Liver (tissue), 8 donors: ENCODE measurements at regions not wholly inside any gene's neighbourhood (a gene's known extent, or its start where the extent isn't known, plus 50 kb on each side); places are given as distances from the start of the nearest gene placed in this dataset.

Source experiments
- DNase-seq: peaks from one replicate; pipeline ENCODE4 v3.0.0-alpha.2; 2017; ENCODE audit warnings: low spot score
- H3K27ac ChIP-seq, 2 donors: one replicate each; pipeline ENCODE4 v1.7.0; 2013; ENCODE audit warnings: inconsistent platforms in 2 of 2, low read length in 2 of 2, control low read depth in 1 of 2, low read depth in 1 of 2, mild to moderate bottlenecking in 1 of 2
- H3K27me3 ChIP-seq, 4 donors: one replicate each; pipeline versions ENCODE4 v1.6.1 to v1.7.0; 2013; ENCODE audit warnings: low read length in 3 of 4, inconsistent platforms in 1 of 4, mild to moderate bottlenecking in 1 of 4, moderate library complexity in 1 of 4; ENCODE audit not compliant: control insufficient read depth in 4 of 4, insufficient read depth in 4 of 4
- H3K36me3 ChIP-seq, 4 donors: one replicate each; pipeline versions ENCODE4 v1.6.1 to v1.7.0; 2013; ENCODE audit warnings: low read length in 3 of 4, mild to moderate bottlenecking in 3 of 4, low read depth in 1 of 4, moderate library complexity in 1 of 4; ENCODE audit not compliant: control insufficient read depth in 4 of 4, insufficient read depth in 3 of 4
- H3K4me1 ChIP-seq, 4 donors: one replicate each; pipeline versions ENCODE4 v1.6.1 to v1.7.0; 2013; ENCODE audit warnings: low read length in 3 of 4, mild to moderate bottlenecking in 3 of 4, moderate library complexity in 1 of 4; ENCODE audit not compliant: control insufficient read depth in 4 of 4, insufficient read depth in 4 of 4
- H3K4me3 ChIP-seq, 3 donors: one replicate each; pipeline versions ENCODE4 v1.6.1 to v1.7.0; 2013; ENCODE audit warnings: low read length in 3 of 3, control low read depth in 1 of 3, low read depth in 1 of 3, mild to moderate bottlenecking in 1 of 3
- H3K9ac ChIP-seq, 2 donors: one replicate each; pipeline ENCODE4 v1.7.0; 2013; ENCODE audit warnings: low read length in 2 of 2, mild to moderate bottlenecking in 2 of 2, moderate library complexity in 2 of 2, control low read depth in 1 of 2, low read depth in 1 of 2
- H3K9me3 ChIP-seq, 4 donors: one replicate each; pipeline versions ENCODE4 v1.6.1 to v1.7.0; 2013; ENCODE audit warnings: low read length in 3 of 4; ENCODE audit not compliant: control insufficient read depth in 4 of 4
- EGR1 ChIP-seq, 2 donors: IDR thresholded peaks; 2 replicates each; pipeline ENCODE4 v1.6.1; 2016 to 2018; ENCODE audit warnings: antibody characterized with exemption in 2 of 2, low read depth in 2 of 2
- GABPA ChIP-seq, 2 donors: IDR thresholded peaks in 1 of 2; conservative IDR thresholded peaks in 1 of 2; 2 replicates each; pipeline ENCODE4 v1.6.1; 2016; ENCODE audit warnings: antibody characterized with exemption in 2 of 2, mild to moderate bottlenecking in 1 of 2, moderate library complexity in 1 of 2
- HNF4A ChIP-seq, 2 donors: conservative IDR thresholded peaks; 2 replicates each; pipeline ENCODE4 v1.6.1; 2016; ENCODE audit warnings: antibody characterized with exemption in 2 of 2, mild to moderate bottlenecking in 2 of 2
- JUND ChIP-seq, 2 donors: IDR thresholded peaks; 2 replicates each; pipeline ENCODE4 v1.6.1; 2016; ENCODE audit warnings: antibody characterized with exemption in 2 of 2
- YY1 ChIP-seq: IDR thresholded peaks from 2 replicates; pipeline ENCODE4 v1.6.1; 2016; ENCODE audit warnings: antibody characterized with exemption, mild to moderate bottlenecking
- WGBS: extraction: QIAGEN DNeasy Blood & Tissue Kit; methylation state at CpG from one replicate; pipeline ENCODE4 v1.1.7; 2013; 5-methylcytosine and 5-hydroxymethylcytosine counted together
- TF ChIP-seq, protein P1 (sequence below): IDR thresholded peaks from 2 replicates; pipeline ENCODE4 v1.6.1; 2016; ENCODE audit warnings: antibody characterized with exemption
- TF ChIP-seq, protein P2 (sequence below): IDR thresholded peaks from 2 replicates; pipeline ENCODE4 v1.6.1; 2016; ENCODE audit warnings: antibody characterized with exemption
- TF ChIP-seq, protein P3 (sequence below): fragments of 150-350 bp; IDR thresholded peaks from 2 replicates; pipeline ENCODE4 v1.5.1; 2017; ENCODE audit warnings: improper control_type of control experiment, low read depth, low read length; ENCODE audit not compliant: missing input control
- TF ChIP-seq, protein P4 (sequence below): IDR thresholded peaks from 2 replicates; pipeline ENCODE4 v1.6.1; 2016; ENCODE audit warnings: antibody characterized with exemption, mild to moderate bottlenecking
- donor health status: healthy.
- donor health status: healthy.
- donor health status: healthy.
- donor health status: healthy.
- donor health status: healthy.

DNA sequence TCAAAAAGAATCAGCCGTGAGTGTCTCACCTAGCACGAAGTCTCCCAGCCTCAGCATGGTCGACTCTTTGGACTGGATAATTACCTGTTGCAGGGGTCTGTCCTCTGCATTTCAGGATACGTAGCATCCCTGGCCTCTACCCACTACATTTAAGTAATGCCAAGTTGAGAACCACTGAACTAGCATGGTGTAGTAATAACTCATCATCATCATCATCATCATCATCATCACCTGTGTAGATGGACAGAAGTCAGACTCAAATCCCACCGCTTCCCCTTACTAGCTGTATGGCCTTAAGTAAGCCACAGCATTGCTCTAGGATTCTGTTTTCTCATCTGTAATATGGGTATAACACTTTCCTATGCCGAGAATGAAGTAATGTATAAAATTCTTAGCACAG lies 373.1 kb upstream of the XYLT1 start (continued):
- TF ChIP-seq EGR1 (IDR thresholded peaks at IDR 0.05; ENCODE audit: low read depth in 2 of 2): no peak
- TF ChIP-seq GABPA (IDR thresholded peaks at IDR 0.05 in 1 of 2, conservative IDR thresholded peaks at IDR 0.05 in 1 of 2): no peak
- TF ChIP-seq HNF4A (conservative IDR thresholded peaks at IDR 0.05): no peak
- TF ChIP-seq, protein P1, sequence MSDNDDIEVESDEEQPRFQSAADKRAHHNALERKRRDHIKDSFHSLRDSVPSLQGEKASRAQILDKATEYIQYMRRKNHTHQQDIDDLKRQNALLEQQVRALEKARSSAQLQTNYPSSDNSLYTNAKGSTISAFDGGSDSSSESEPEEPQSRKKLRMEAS: no peak

DNA sequence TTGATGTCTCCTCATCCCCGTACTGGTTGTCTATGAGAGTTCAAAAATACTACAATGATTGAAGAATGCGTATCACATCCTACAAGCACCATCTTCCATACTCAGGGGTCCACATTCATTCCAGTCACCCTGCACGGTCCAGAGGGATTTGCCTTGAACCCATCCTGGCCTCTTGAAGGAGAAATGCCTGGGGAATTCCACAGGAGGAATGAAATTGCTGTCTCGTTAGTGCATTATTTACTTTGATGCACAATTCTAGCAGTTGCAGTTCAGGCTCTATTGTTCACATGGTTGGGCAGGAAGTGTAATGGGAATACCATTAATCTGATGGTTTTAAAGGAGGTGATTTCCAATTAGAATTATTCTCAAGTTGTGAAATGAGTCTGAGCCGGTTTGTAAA lies 369.1 kb upstream of the XYLT1 start:
- Histone ChIP-seq H3K4me1 (no peaks in the 10 kb centered on the region), H3K27me3 (no peaks in the 10 kb centered on the region), H3K4me3 (no peak overlapping the region), H3K9me3 (no peaks in the 10 kb centered on the region), H3K9ac (no peak overlapping the region), H3K36me3 (no peaks in the 10 kb centered on the region), H3K27ac (no peak overlapping the region)
- 70% methylated on average over 5 of the region's 5 CpGs for WGBS
- TF ChIP-seq JUND (IDR thresholded peaks at IDR 0.05) (no peak), YY1 (no peak), GABPA (IDR thresholded peaks at IDR 0.05 in 1 of 2, conservative IDR thresholded peaks at IDR 0.05 in 1 of 2) (no peak)
- TF ChIP-seq, protein P2, sequence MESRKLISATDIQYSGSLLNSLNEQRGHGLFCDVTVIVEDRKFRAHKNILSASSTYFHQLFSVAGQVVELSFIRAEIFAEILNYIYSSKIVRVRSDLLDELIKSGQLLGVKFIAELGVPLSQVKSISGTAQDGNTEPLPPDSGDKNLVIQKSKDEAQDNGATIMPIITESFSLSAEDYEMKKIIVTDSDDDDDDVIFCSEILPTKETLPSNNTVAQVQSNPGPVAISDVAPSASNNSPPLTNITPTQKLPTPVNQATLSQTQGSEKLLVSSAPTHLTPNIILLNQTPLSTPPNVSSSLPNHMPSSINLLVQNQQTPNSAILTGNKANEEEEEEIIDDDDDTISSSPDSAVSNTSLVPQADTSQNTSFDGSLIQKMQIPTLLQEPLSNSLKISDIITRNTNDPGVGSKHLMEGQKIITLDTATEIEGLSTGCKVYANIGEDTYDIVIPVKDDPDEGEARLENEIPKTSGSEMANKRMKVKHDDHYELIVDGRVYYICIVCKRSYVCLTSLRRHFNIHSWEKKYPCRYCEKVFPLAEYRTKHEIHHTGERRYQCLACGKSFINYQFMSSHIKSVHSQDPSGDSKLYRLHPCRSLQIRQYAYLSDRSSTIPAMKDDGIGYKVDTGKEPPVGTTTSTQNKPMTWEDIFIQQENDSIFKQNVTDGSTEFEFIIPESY: no peak
- TF ChIP-seq, protein P1: no peak
- TF ChIP-seq, protein P3, sequence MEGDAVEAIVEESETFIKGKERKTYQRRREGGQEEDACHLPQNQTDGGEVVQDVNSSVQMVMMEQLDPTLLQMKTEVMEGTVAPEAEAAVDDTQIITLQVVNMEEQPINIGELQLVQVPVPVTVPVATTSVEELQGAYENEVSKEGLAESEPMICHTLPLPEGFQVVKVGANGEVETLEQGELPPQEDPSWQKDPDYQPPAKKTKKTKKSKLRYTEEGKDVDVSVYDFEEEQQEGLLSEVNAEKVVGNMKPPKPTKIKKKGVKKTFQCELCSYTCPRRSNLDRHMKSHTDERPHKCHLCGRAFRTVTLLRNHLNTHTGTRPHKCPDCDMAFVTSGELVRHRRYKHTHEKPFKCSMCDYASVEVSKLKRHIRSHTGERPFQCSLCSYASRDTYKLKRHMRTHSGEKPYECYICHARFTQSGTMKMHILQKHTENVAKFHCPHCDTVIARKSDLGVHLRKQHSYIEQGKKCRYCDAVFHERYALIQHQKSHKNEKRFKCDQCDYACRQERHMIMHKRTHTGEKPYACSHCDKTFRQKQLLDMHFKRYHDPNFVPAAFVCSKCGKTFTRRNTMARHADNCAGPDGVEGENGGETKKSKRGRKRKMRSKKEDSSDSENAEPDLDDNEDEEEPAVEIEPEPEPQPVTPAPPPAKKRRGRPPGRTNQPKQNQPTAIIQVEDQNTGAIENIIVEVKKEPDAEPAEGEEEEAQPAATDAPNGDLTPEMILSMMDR: no peak
- TF ChIP-seq, protein P4, sequence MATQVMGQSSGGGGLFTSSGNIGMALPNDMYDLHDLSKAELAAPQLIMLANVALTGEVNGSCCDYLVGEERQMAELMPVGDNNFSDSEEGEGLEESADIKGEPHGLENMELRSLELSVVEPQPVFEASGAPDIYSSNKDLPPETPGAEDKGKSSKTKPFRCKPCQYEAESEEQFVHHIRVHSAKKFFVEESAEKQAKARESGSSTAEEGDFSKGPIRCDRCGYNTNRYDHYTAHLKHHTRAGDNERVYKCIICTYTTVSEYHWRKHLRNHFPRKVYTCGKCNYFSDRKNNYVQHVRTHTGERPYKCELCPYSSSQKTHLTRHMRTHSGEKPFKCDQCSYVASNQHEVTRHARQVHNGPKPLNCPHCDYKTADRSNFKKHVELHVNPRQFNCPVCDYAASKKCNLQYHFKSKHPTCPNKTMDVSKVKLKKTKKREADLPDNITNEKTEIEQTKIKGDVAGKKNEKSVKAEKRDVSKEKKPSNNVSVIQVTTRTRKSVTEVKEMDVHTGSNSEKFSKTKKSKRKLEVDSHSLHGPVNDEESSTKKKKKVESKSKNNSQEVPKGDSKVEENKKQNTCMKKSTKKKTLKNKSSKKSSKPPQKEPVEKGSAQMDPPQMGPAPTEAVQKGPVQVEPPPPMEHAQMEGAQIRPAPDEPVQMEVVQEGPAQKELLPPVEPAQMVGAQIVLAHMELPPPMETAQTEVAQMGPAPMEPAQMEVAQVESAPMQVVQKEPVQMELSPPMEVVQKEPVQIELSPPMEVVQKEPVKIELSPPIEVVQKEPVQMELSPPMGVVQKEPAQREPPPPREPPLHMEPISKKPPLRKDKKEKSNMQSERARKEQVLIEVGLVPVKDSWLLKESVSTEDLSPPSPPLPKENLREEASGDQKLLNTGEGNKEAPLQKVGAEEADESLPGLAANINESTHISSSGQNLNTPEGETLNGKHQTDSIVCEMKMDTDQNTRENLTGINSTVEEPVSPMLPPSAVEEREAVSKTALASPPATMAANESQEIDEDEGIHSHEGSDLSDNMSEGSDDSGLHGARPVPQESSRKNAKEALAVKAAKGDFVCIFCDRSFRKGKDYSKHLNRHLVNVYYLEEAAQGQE: no peak
- no peak for DNase-seq

DNA sequence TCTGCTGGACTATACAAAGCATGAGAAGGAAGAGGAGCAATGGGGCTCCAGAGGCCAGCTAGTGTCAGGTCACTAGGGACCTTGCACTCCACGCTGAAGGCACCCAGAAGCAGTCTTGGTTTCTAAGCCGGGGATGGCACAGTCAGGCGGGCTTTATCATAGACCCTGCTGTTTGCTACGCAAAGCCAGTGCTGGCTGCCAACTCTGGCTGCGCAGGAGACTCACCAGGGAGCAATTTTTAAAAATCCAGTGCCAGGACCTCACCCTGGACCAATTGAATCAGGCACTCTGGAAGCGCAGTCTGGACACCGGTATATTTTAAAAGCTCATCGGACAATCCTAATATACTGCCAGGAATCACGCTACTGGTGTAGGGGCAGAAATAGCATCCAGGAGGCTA lies 368.5 kb upstream of the XYLT1 start:
- 92% methylated on average over 9 of the region's 9 CpGs for WGBS
- no peaks in the 10 kb centered on the region for H3K4me1 ChIP-seq
- DNase-seq: no peak
- no peaks in the 10 kb centered on the region for H3K36me3 ChIP-seq
- no peaks in the 10 kb centered on the region for H3K27me3 ChIP-seq
- H3K27ac ChIP-seq: no peak overlapping the region
- H3K9ac ChIP-seq: no peak overlapping the region
- no peaks in the 10 kb centered on the region for H3K9me3 ChIP-seq
- no peak for TF ChIP-seq JUND (IDR thresholded peaks at IDR 0.05)
- no peak overlapping the region for H3K4me3 ChIP-seq
